GM18873 (cell line): ENCODE measurements at regions not wholly inside any gene's neighbourhood (a gene's known extent, or its start where the extent isn't known, plus 50 kb on each side); places are given as distances from the start of the nearest gene placed in this dataset.

ENCODE experiments used
- ATAC-seq: cut with Tn5 transposase; IDR thresholded peaks from one replicate; pipeline ENCODE4 v1.9.1; 2021; ENCODE audit warnings: mild to moderate bottlenecking, moderate library complexity, moderate number of reproducible peaks; ENCODE audit not compliant: unreplicated experiment, low FRiP score

GRCh38 chr12:102542816-102543440, 62.6 kb upstream of the IGF1 start:
- no peak for ATAC-seq

GRCh38 chr12:102540815-102541385, 60.5 kb upstream of the IGF1 start:
- ATAC-seq: no peak

DNA sequence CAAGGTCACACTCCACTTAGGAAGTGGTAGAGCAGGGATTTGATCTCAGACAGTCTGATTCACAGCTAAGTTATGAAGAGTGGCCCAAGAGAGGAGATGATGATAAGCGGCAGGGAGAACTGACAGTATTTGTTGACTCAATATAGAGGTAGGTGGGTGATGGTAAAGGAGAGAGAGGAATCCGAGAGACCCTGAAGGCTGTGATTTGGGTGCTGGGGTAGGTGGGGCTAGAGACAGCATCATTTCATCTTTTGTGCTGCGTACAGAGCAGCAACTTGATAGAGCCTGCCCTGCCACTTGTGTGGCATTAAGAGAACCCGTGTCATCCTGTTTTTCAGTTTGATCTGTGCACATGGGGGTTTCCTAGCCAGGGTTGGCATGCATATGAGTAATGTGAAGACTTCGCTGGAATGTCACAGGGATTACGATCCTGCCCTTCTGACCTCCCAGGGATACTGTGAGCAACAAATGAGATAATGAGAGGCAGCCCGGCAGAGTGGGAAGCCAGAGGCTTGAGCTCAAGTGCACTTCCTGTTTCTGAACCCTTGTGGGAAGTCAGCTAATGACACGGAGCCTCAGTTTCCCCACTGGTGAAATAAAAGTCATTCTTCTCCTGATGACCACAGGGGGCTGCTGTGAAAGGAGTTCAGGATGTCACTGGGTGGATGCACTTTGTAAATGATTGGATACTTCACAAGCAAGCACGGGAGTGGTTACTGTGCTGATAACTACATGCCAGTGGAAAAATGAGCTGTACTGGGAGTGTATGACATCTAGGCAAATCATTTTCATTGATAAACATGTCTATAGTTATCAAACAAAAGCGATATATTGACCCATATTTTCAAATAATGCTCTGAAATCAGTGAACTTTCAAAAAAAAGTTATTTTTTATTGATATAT, 59.5 kb upstream of the IGF1 start:
- ATAC-seq: no peak

DNA sequence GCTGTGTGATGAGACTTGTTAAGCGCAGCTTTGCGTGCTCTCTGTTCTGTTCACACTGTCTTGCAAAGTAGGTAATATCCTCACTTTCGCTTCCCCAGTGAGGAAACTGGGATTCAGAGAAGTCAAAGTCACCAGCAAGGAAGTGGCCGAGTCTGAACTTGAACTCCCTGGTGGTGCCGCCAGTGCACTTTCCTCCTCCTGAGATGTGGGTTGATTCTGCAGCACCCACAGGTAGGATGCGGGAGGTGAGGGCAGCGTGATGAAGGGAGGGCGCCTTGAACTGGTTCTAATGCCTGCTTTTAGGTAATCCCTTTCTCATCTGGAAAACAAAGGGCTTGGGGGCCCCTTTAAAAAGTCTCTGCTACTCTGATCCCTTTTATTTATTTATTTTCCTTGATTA, 54.9 kb upstream of the IGF1 start:
- no peak for ATAC-seq

GRCh38 chr12:102534899-102535298, 54.5 kb upstream of the IGF1 start:
- ATAC-seq: no peak

DNA sequence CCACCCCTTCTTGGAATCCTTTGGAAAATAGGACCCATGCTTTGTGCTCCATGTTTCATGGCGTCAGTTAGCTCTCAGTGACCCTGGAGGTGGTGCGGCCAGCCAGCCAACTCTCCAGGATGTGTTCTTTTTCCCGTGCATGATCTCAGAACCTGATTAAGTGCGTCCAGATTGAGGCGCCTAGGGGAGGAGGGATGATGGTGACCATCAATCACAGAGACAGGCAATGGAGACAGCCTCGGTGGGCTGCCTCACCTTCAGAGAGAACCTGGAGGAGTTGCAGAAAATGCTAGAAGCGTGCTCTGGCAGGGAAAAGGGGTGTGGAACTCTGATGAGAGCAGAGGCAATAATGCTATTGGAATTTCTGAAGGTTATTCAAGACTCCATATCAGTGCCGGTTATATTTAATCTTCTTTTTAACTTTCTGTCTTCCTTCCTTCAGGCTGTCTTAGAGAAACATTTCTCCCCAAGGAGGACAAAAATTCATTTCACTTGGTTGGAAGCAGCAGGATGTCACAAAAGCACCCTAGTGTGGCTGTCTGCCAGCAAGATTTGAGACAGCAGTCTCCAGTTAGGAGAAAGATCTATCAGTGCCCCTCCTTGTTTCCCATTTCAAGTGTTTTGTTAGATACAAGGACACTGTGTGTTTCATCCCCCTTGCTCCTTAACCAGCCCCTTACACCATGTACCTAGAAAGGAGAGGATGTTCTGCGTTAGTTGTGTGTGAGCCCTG, 53.3 kb upstream of the IGF1 start:
- no peak for ATAC-seq
